Neural cell (in vitro differentiated cells): ENCODE measurements at regions not wholly inside any gene's neighbourhood (a gene's known extent, or its start where the extent isn't known, plus 50 kb on each side); places are given as distances from the start of the nearest gene placed in this dataset.

ENCODE experiments used
- EP300 ChIP-seq: fragments of 450-650 bp; conservative IDR thresholded peaks from 2 replicates; pipeline ENCODE4 v1.6.1; 2014; ENCODE audit warnings: antibody characterized with exemption, mild to moderate bottlenecking, moderate library complexity; ENCODE audit not compliant: poor library complexity, severe bottlenecking
- EZH2 ChIP-seq: fragments of 200-600, 300-800 bp; shearing (Covaris generic), sonication (generic); IDR thresholded peaks from 2 replicates; pipeline ENCODE4 v1.6.1; 2014; ENCODE audit warnings: antibody characterized with exemption, low read length, borderline replicate concordance, mild to moderate bottlenecking; ENCODE audit not compliant: insufficient read depth, poor library complexity, severe bottlenecking
- POLR2AphosphoS5 ChIP-seq: IDR thresholded peaks from 2 replicates; pipeline ENCODE4 v1.6.1; 2012
- TF ChIP-seq, protein P1 (sequence below): fragments of 450-650 bp; IDR thresholded peaks from 2 replicates; pipeline ENCODE4 v1.5.1; 2014; ENCODE audit warnings: antibody characterized with exemption, mild to moderate bottlenecking, moderate library complexity; ENCODE audit not compliant: poor library complexity, severe bottlenecking

DNA sequence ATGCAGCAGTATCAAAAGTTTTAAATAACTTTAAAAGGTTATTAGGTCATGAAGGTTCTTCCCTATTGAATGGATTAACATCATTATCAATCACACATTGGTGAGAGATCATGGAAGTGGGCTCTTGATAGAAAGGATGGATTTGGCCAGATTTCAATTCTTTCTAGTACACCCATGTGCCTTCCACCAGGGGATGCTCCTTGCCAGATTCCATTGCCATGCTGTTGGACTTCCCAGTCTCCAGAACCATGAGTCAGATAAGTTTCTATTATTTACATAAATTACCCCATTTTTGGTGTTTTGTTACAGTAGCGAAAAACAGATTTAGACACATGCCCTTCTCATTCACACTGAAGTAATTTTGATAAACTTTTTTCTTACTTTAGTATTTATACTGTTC lies 1010.6 kb upstream of the C9orf72 start:
- TF ChIP-seq, protein P1, sequence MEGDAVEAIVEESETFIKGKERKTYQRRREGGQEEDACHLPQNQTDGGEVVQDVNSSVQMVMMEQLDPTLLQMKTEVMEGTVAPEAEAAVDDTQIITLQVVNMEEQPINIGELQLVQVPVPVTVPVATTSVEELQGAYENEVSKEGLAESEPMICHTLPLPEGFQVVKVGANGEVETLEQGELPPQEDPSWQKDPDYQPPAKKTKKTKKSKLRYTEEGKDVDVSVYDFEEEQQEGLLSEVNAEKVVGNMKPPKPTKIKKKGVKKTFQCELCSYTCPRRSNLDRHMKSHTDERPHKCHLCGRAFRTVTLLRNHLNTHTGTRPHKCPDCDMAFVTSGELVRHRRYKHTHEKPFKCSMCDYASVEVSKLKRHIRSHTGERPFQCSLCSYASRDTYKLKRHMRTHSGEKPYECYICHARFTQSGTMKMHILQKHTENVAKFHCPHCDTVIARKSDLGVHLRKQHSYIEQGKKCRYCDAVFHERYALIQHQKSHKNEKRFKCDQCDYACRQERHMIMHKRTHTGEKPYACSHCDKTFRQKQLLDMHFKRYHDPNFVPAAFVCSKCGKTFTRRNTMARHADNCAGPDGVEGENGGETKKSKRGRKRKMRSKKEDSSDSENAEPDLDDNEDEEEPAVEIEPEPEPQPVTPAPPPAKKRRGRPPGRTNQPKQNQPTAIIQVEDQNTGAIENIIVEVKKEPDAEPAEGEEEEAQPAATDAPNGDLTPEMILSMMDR = no peak
- TF ChIP-seq POLR2AphosphoS5 (no peak), EP300 (no peak), EZH2 (no peak)
